GM21717 (cell line): ENCODE measurements at regions not wholly inside any gene's neighbourhood (a gene's known extent, or its start where the extent isn't known, plus 50 kb on each side); places are given as distances from the start of the nearest gene placed in this dataset.

Experiments used
- ATAC-seq: cut with Tn5 transposase; IDR thresholded peaks from one replicate; pipeline ENCODE4 v1.9.1; 2021; ENCODE audit warnings: mild to moderate bottlenecking, moderate library complexity; ENCODE audit not compliant: unreplicated experiment

GRCh38 chr15:96565266-96565665 is 234.8 kb downstream of the NR2F2 start:
- no peak for ATAC-seq

DNA sequence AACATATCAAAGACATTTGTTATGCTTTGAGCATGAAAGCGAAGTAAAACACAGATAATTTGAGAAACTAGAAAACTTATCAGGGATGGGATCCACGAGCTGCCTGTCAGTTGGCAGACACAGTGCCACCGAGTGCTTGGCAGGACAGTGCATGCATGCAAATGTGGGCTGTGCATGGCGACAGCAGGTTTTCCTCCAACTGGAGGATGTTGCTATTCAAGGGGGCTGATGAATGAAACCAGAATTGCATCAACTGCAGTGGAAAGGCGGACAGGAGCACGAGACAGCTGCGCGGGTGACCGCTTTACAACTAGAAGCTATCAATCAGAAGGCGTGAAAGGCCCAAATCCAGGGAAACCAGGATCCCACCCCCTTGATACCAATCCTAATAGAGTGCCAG is 244.3 kb downstream of the NR2F2 start:
- no peak for ATAC-seq

GRCh38 chr15:96576596-96576995 is 246.1 kb downstream of the NR2F2 start:
- ATAC-seq, result no peak

DNA sequence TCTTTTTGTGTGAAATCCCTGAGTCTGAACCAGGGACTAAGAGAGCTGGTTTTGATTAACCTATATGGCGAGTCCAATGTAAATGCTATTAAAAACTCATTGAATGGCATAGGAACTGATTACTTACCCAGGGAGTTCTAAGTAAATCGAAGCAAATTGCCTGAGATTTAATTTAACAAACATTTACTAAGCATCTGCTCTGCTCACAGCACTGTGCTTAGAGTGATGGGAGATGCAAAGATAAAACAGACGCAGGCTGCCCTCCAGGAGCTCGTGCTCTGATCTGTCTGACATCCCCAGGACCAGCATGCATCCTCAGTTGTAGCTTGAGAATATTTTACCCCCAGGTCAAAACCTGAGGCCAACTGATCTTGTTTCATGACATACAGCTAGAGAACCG is 247.9 kb downstream of the NR2F2 start:
- no peak for ATAC-seq

GRCh38 chr15:96581371-96581770 is 250.9 kb downstream of the NR2F2 start:
- no peak for ATAC-seq

- ATAC-seq, result no peak
Observed at GRCh38 chr15:96582473-96582872, 252.0 kb downstream of the NR2F2 start.

- ATAC-seq, result no peak
Observed at GRCh38 chr15:96583671-96584070, 253.2 kb downstream of the NR2F2 start.

DNA sequence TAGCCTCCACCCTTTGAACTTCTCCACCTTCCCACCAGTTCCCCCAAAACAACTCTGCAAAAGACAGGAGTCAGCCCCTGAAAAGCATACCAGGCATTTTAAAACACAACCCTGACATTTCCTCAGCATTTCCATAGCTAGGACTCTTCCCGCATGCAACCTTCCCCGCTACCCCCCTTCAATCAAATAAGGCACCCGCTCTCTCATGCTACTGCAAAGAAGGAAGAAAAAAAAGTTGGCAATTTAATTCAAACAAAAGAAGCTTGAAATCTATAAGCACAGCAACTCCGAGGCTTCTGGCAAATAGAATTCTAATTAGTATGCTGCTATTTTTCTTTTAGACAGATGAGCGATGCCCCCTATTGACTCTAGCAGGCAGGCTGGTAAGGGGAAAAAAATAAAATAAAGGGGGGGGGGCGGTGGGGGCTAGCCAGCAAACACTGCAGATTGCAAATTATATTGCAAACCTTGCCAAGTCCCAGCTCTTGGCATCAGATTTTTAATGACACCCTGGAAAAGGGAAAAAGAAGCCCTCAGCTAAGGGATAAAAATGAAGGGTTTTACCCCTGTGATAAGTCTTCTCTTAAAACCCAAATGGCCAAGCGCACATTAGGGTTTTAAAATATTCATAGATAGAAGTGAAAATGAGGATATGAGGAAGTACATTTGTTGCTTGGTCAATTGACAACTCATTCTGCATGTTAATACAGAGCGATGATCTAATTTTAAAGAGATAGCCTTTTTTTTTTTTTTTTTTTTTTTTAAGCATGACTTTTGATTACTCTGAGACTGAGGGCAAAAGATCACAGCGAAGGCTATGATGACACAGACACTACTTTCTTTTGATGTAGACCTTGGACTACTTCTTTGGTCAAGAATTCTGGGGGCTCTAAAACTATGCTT is 255.2 kb downstream of the NR2F2 start:
- no peak for ATAC-seq

- no peak for ATAC-seq
Observed at GRCh38 chr15:96586901-96587300, 256.4 kb downstream of the NR2F2 start.

DNA sequence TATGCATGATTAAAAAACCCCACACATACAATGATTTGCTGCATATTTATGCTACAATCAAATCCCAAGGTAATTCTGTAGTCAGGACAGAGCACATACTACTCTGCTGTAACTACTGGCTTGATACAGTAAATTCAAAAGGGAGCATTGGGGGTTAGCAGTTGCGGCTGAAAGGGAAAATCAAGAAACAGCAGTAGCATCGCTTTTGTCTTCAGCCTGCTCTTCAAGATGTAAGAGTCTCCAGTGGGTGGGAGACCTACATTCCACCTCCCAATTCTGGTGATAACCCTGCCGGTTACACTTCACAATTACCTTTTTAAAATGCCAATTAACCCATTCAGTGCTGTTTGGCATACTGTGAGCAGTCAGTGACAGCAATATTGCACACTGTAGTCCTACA is 259.4 kb downstream of the NR2F2 start:
- ATAC-seq, result no peak

DNA sequence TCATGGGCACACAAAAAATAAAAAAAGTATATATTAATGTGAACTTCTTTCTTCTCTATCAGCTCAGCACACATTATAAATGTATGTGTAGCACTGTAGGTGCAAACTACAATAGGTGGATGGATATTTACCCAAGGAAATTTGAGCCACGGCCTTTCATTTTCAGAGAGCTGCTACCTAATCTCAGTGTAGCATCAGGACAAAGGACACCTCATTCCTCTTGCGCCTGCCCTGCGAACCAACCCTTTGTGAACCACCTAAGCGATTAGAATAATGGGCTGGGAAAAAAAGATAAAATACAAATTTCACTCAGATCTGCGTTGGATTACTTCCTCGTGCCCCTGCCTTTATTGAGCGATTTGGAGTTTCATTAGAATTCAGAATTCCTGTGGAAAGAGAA is 263.2 kb downstream of the NR2F2 start:
- no peak for ATAC-seq

- no peak for ATAC-seq
Observed at GRCh38 chr15:96595951-96596350, 265.5 kb downstream of the NR2F2 start.

DNA sequence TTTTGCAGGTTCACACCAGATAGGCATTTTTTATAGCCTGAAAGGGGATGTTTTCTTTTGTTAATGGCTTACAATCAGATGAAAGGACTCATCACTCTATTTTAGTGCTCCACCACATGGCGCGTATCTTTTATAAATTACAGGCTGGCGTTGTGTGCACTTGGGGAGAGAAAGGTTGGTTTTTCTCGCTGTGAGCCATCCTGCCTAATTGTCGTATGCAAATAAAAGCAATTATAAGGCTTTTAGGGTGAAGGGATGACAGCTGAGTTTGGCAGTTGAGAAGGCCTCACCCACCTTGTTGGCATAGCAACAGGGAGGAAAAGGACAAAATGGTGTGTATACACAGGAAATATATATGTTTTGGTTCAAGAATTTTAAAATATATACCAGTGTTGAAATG is 268.0 kb downstream of the NR2F2 start:
- no peak for ATAC-seq

GRCh38 chr15:96599268-96599667 is 268.8 kb downstream of the NR2F2 start:
- ATAC-seq, result no peak

GRCh38 chr15:96600350-96600749 is 269.9 kb downstream of the NR2F2 start:
- no peak for ATAC-seq

DNA sequence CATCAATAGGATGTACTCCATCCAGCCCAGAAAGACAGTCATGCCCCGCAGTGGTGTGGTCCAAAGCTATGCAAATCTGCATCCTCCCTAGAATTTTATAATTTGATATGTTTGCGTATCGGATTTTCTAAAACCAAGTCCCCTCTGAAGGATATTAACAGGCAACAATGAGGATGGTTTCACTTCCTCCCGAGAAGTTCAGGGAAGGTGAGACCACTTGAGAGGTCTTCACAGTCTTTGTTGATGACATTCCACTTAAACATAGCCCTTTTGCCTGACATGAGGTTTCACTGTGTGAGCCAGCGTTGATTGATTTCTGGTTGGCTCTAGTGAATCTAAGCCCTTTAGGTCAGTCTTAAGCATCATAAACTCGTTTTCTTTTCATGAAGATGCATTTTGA is 276.1 kb downstream of the NR2F2 start:
- no peak for ATAC-seq

GRCh38 chr15:96610757-96611156 is 280.3 kb downstream of the NR2F2 start:
- no peak for ATAC-seq

DNA sequence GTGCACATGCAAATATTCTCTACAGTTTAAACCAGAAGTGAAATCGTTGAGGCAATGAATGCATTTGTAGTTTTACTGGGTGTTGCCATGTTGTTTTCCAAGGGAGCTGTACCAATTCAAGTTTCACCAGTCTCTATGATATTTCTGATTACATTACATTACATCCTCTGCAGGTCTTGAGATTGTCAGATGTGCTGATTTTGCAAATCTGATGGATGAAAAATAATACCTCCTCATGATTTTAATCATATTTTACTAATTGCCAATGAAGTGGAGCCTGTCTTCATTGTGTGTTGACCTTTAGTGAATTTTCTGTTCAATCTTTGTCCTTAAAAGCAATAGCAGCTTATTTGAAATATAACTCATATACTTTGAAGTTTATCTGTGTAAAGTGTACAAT is 282.4 kb downstream of the NR2F2 start:
- ATAC-seq, result no peak

GRCh38 chr15:96619174-96619573 is 288.7 kb downstream of the NR2F2 start:
- ATAC-seq, result no peak

DNA sequence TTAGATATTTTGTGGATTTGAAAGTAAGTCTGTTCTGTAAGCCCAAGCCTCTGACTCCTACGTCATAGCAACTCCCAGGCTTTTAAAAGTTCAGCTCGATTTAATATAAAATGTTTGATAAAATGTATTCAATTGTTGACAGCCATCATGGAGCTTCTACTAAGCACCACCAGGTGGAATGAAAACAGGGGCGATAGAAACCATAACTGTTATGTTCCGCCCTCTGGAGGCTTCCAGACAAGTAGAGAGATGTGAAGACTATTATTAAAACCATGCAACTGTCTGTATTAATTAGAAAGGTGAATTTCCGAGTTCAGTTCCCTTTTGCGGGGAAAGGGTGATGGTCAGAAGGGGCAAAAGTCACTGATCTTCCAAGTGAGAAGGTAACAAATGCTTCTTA is 292.2 kb downstream of the NR2F2 start:
- no peak for ATAC-seq

GRCh38 chr15:96625256-96625655 is 294.8 kb downstream of the NR2F2 start:
- no peak for ATAC-seq

DNA sequence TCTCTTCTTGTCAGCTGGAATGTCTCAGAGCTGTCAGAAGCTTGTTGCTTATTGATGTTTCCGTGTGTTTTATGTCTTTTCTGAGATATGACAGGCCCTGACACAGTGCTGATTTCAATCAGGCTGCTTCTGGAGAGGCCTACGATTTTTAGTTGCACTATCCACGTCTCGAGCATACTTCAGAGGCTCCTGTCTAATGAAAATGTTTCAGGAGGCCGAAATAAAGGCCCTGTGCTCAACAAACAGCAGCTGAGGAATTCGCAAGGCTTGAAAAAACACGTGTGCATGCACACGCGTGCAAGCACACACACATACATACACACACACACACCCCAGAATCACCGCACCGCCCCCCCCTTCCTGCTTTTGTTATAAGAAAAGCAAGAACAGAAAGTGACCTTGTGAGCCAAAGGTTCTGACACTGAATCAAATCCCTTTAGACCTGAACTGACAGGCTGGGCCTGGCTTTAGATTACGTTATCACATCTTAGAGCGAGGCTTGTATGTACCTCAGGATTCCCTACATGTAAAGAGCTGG is 296.6 kb downstream of the NR2F2 start:
- no peak for ATAC-seq

GRCh38 chr15:96629511-96629910 is 299.0 kb downstream of the NR2F2 start:
- ATAC-seq, result no peak
